Immature natural killer cell (primary cell): ENCODE measurements at regions not wholly inside any gene's neighbourhood (a gene's known extent, or its start where the extent isn't known, plus 50 kb on each side); places are given as distances from the start of the nearest gene placed in this dataset.

Experiments used
- DNase-seq, 3 donors: peaks; one replicate each; pipeline ENCODE4 v3.0.0; 2022; ENCODE audit warnings: mixed read lengths in 1 of 3
- H3K27ac Mint-ChIP-seq, 6 donors: one replicate each; pipeline ENCODE4 v1.8.0; 2020; ENCODE audit warnings: mixed read lengths in 6 of 6, mild to moderate bottlenecking in 5 of 6, inconsistent platforms in 4 of 6, moderate library complexity in 3 of 6
- H3K27me3 Mint-ChIP-seq, 3 donors: one replicate each; pipeline ENCODE4 v1.8.0; 2020 to 2021; ENCODE audit warnings: low read depth in 3 of 3, mild to moderate bottlenecking in 3 of 3, mixed read lengths in 3 of 3, moderate library complexity in 3 of 3, inconsistent platforms in 1 of 3
- H3K36me3 Mint-ChIP-seq, 3 donors: one replicate each; pipeline ENCODE4 v1.8.0; 2020; ENCODE audit warnings: mixed read lengths in 3 of 3, inconsistent platforms in 2 of 3, mild to moderate bottlenecking in 2 of 3
- H3K4me1 Mint-ChIP-seq, 2 donors: one replicate each; pipeline ENCODE4 v1.8.0; 2020; ENCODE audit warnings: inconsistent platforms in 2 of 2, mild to moderate bottlenecking in 2 of 2, mixed read lengths in 2 of 2, moderate library complexity in 1 of 2
- H3K4me3 Mint-ChIP-seq, 5 donors: one replicate each; pipeline ENCODE4 v1.8.0; 2020; ENCODE audit warnings: mild to moderate bottlenecking in 5 of 5, mixed read lengths in 5 of 5, inconsistent platforms in 3 of 5, moderate library complexity in 3 of 5
- H3K9me3 Mint-ChIP-seq, 6 donors: one replicate each; pipeline ENCODE4 v1.8.0; 2020; ENCODE audit warnings: mild to moderate bottlenecking in 6 of 6, mixed read lengths in 6 of 6, inconsistent platforms in 4 of 6, moderate library complexity in 3 of 6

GRCh38 chr11:87398931-87399330 lies 361.2 kb downstream of the TMEM135 start:
- DNase-seq = no peak
- Mint-ChIP-seq H3K4me3 (no peak overlapping the region), H3K36me3 (no peaks in the 10 kb centered on the region), H3K4me1 (no peaks in the 10 kb centered on the region), H3K27ac (no peak overlapping the region), H3K27me3 (peaks cover 0 to 3% (median 2%) of the 10 kb centered on the region in 3 donors), H3K9me3 (no peaks in the 10 kb centered on the region)

DNA sequence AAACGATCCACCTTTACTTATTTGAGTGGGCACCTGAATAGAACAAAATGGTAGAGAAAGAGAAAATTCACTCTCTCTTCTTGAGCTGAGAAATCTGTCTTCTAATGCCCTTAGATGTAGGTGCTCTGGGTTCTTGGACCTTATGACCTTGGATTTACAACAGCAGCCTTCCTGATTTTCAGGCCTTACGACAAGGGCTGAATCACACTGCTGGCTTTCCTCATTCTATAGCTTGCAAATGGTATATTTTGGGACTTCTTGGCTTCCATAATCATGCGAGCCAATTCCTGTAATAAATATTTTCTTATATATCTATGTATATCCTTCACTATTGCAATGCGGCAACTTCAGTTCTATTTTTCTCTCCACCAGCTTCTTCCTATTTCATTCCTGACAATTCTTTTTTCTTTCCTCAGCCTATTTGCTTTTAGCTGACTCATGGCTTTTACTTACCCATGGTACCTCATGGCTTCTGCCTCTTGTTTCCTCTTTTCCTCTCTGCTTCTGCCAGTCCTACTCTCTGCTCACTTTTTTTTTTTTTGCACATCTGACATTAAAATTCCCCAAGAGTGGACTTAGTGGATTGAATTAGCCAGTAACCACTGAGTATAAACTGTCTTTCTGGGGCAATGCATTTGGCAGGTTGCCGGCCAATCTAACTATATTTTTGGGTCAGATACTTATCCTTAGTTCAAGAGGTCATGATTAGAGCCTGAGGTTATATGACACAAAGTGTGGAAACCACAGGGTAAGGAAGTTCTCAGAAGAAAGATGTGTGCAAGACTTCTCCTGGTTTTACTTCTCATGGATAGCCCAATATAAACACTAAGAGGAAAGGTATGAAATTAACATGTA lies 359.5 kb downstream of the TMEM135 start:
- H3K4me1 Mint-ChIP-seq = no peaks in the 10 kb centered on the region
- DNase-seq = no peak
- H3K4me3 Mint-ChIP-seq = no peak overlapping the region
- H3K36me3 Mint-ChIP-seq = no peaks in the 10 kb centered on the region
- peaks cover 0 to 3% (median 2%) of the 10 kb centered on the region in 3 donors for H3K27me3 Mint-ChIP-seq
- H3K9me3 Mint-ChIP-seq = peaks cover 0 to 2% (median 0%) of the 10 kb centered on the region in 6 donors
- H3K27ac Mint-ChIP-seq = no peak overlapping the region

DNA sequence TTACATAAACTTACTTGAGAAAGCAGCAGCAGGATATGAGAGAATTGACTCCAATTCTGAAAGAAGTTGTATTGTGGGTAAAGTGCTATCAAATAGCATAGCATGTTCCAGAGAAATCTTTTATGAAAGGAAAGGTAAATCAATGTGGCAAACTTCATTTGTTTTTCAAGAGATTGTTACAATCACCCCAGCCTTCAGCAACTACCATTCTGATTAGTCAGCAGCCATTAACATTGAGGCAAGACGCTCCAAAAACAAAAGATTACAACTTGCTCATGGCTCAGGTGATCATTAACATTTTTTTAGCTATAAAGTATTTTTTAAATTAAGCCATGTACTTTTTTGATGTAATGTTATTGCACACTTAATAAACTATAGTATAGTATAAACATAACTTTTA lies 357.2 kb downstream of the TMEM135 start:
- Mint-ChIP-seq H3K4me3 (no peak overlapping the region), H3K9me3 (peaks cover 0 to 4% (median 0%) of the 10 kb centered on the region in 6 donors), H3K36me3 (no peaks in the 10 kb centered on the region), H3K4me1 (no peaks in the 10 kb centered on the region), H3K27me3 (peaks cover 0 to 4% (median 0%) of the 10 kb centered on the region in 3 donors), H3K27ac (no peak overlapping the region)
- no peak for DNase-seq

GRCh38 chr11:87392665-87393064 lies 354.9 kb downstream of the TMEM135 start:
- H3K27me3 Mint-ChIP-seq = peaks cover 1 to 4% (median 2%) of the 10 kb centered on the region in 3 donors
- H3K4me1 Mint-ChIP-seq = no peaks in the 10 kb centered on the region
- no peak for DNase-seq
- no peak overlapping the region for H3K27ac Mint-ChIP-seq
- H3K36me3 Mint-ChIP-seq = no peaks in the 10 kb centered on the region
- peaks cover 3 to 8% (median 5%) of the 10 kb centered on the region in 6 donors for H3K9me3 Mint-ChIP-seq
- H3K4me3 Mint-ChIP-seq = no peak overlapping the region

- no peak for DNase-seq
These were observed 353.8 kb downstream of the TMEM135 start for GRCh38 chr11:87391496-87391895.

DNA sequence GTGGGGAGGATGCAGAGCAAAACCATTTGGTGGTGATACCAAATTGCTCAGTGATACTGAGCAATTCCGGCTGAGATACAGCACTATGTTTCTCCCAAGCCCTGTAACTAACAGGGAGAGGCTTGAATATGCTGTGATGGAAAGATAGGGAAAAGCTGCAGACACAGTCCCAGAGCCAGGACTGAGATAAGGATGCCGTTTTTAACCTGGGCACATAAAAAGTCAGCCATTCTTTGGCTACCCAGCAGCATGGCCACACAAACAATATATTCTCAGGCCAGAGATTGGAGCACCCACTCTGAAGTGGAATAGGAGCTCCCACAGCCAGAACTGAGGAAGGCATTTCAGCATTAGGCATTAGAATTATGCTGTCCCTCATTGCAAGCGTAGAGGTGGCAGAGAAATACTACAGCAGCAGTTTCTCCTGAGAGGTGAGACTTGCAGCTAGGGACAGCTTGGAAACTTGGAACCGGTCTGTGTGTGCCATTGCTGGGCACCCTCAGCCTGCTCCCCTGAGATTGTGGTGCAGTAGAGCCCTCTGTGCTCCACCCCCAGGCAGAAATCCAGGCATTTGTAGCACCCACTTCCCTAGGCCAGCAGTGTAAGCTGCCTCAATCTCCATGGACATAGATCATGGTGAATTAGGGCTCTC lies 346.5 kb downstream of the TMEM135 start:
- H3K27ac Mint-ChIP-seq = no peak overlapping the region
- H3K36me3 Mint-ChIP-seq = no peaks in the 10 kb centered on the region
- H3K27me3 Mint-ChIP-seq = peaks cover 0 to 5% (median 1%) of the 10 kb centered on the region in 3 donors
- no peak for DNase-seq
- no peaks in the 10 kb centered on the region for H3K4me1 Mint-ChIP-seq
- peaks cover 3 to 26% (median 16%) of the 10 kb centered on the region in 6 donors for H3K9me3 Mint-ChIP-seq
- H3K4me3 Mint-ChIP-seq = no peak overlapping the region

More at GRCh38 chr11:87391496-87391895, 353.8 kb downstream of the TMEM135 start:
- no peaks in the 10 kb centered on the region for H3K4me1 Mint-ChIP-seq
- H3K27ac Mint-ChIP-seq = no peak overlapping the region
- no peak overlapping the region for H3K4me3 Mint-ChIP-seq
- no peaks in the 10 kb centered on the region for H3K36me3 Mint-ChIP-seq
- peaks cover 1 to 2% (median 1%) of the 10 kb centered on the region in 3 donors for H3K27me3 Mint-ChIP-seq
- H3K9me3 Mint-ChIP-seq = peaks cover 3 to 8% (median 7%) of the 10 kb centered on the region in 6 donors

- peaks cover 0 to 3% (median 0%) of the 10 kb centered on the region in 3 donors for H3K36me3 Mint-ChIP-seq
- H3K4me3 Mint-ChIP-seq = no peak overlapping the region
- H3K4me1 Mint-ChIP-seq = no peaks in the 10 kb centered on the region
- H3K27ac Mint-ChIP-seq = no peak overlapping the region
- H3K27me3 Mint-ChIP-seq = peaks cover 0 to 13% (median 6%) of the 10 kb centered on the region in 3 donors
- DNase-seq = no peak
- H3K9me3 Mint-ChIP-seq = no peaks in the 10 kb centered on the region
These were observed 336.5 kb downstream of the TMEM135 start for GRCh38 chr11:87374038-87374807.
